Activated B cell treated with CpG ODN at 0.5 μM for 24 hours (primary cell): ENCODE measurements at regions not wholly inside any gene's neighbourhood (a gene's known extent, or its start where the extent isn't known, plus 50 kb on each side); places are given as distances from the start of the nearest gene placed in this dataset.

Experiments
- ATAC-seq: fragments of 200-7000 bp; cut with Tn5 transposase; one replicate; pipeline ENCODE4 v1.10.0; 2021; ENCODE audit warnings: low read depth, mild to moderate bottlenecking, moderate library complexity
- CTCF ChIA-PET: fragments of 350-600 bp; sonication (Branson Sonifier 250); formaldehyde crosslinking; loops from one replicate; lab custom pipeline; 2021; ENCODE audit warnings: antibody characterized with exemption; lab: Charles Lee
- POLR2A ChIA-PET: fragments of 350-600 bp; sonication (Branson Sonifier 250); formaldehyde crosslinking; loops from one replicate; lab custom pipeline; 2021; ENCODE audit warnings: antibody characterized with exemption; lab: Charles Lee
- DNase-seq: peaks from one replicate; pipeline ENCODE4 v3.0.0; 2022
- H3K27ac Mint-ChIP-seq: one replicate; pipeline ENCODE4 v1.8.0; 2020; ENCODE audit warnings: mixed read lengths
- H3K27me3 Mint-ChIP-seq: one replicate; pipeline ENCODE4 v1.8.0; 2021; ENCODE audit warnings: mixed read lengths
- H3K36me3 Mint-ChIP-seq: one replicate; pipeline ENCODE4 v1.8.0; 2021; ENCODE audit warnings: low read depth, mixed read lengths
- H3K4me1 Mint-ChIP-seq: one replicate; pipeline ENCODE4 v1.8.0; 2021; ENCODE audit warnings: mixed read lengths
- H3K4me3 Mint-ChIP-seq: one replicate; pipeline ENCODE4 v1.8.0; 2020; ENCODE audit warnings: mild to moderate bottlenecking, mixed read lengths
- H3K9me3 Mint-ChIP-seq: one replicate; pipeline ENCODE4 v1.8.0; 2020; ENCODE audit warnings: mixed read lengths
- CTCF ChIP-seq: fragments of 200-600 bp; IDR thresholded peaks from one replicate; pipeline ENCODE4 v1.8.0; 2022; ENCODE audit warnings: antibody characterized with exemption, mild to moderate bottlenecking
- intact Hi-C: fragments of 100-400 bp; cut with micrococcal nuclease; formaldehyde crosslinking; loops from one replicate; pipeline ENCODE4 v1.15.1; 2024

GRCh38 chr2:601387-601698 lies 75.9 kb downstream of the TMEM18 start:
- no peak overlapping the region for H3K4me3 Mint-ChIP-seq
- ATAC-seq (no peak), DNase-seq (no peak)
- intact Hi-C loops, result no loop called here
- no peaks in the 10 kb centered on the region for H3K4me1 Mint-ChIP-seq
- no peaks in the 10 kb centered on the region for H3K36me3 Mint-ChIP-seq
- ChIA-PET CTCF (no interaction called here), POLR2A (no interaction called here)
- no peak overlapping the region for H3K27ac Mint-ChIP-seq
- TF ChIP-seq CTCF, result no peak
- H3K27me3 Mint-ChIP-seq, result no peaks in the 10 kb centered on the region
- H3K9me3 Mint-ChIP-seq, result no peaks in the 10 kb centered on the region

DNA sequence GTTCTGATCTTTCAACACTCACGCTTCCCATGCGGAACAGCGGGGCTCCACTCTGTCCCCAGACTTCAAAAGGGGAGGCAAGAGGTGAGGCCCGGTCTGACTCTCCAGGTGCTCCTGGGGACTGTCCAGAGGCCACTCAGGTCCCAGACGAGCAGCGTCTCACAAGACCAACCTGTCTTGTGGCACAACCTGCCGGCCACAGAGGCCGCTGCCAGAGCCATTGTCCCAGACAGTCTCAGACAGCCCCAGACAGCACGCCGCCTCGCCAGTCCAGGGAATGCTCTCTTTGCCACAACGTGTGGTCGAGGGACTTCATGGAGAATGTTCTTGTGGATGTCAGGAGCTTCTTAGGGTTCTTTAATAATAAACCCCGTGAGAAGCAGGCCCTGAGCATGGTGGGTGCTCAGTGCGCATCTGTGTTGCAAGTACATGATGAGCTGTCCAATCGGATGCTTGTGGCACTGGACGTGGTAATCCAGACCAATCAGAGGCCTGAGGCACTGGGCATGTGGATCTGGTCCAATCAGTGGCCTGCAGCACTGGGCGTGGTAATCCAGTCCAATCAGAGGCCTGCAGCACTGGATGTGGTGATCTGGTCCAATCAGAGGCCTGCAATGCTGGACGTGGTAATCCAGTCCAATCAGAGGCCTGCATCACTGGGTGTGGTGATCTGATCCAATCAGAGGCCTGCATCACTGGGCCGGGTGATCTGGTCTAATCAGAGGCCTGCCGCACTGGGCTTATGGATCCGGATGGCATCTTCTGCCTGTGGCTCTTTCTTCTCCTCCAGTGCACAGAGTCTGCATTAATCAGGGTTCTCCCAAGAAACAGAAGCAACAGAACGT lies 76.4 kb downstream of the TMEM18 start:
- Mint-ChIP-seq H3K4me1 (no peaks in the 10 kb centered on the region), H3K36me3 (no peaks in the 10 kb centered on the region), H3K27me3 (no peaks in the 10 kb centered on the region), H3K9me3 (no peaks in the 10 kb centered on the region), H3K27ac (no peak overlapping the region), H3K4me3 (no peak overlapping the region)
- DNase-seq (no peak), ATAC-seq (no peak)
- ChIA-PET POLR2A (no interaction called here), CTCF (no interaction called here)
- intact Hi-C loops, result no loop called here
- TF ChIP-seq CTCF, result no peak

DNA sequence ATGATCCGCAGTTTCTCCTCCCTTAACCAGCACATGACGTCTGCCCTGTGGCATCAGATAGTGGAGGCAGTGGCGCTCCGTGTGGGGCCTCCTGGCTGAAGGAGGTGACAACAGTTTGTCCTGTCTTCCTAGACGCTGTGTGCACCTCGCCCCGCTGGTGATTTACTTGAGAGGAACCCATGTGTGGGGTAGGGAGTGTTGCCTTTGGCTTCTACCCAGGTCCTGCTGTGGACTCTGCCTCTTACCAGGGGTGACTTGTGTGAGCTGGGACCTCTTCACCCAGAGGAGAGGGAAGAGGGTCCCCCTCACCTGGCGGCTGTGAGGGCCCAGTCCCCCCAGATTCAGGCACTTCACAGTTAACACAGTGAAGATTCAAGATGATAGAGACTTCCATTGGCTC lies 77.6 kb downstream of the TMEM18 start:
- intact Hi-C loops, result no loop called here
- no peaks in the 10 kb centered on the region for H3K4me1 Mint-ChIP-seq
- ATAC-seq (no peak), DNase-seq (no peak)
- H3K27ac Mint-ChIP-seq, result no peak overlapping the region
- CTCF ChIA-PET, result no interaction called here
- TF ChIP-seq CTCF, result no peak
- no peak overlapping the region for H3K4me3 Mint-ChIP-seq
- POLR2A ChIA-PET, result no interaction called here
- H3K27me3 Mint-ChIP-seq, result no peaks in the 10 kb centered on the region
- H3K36me3 Mint-ChIP-seq, result no peaks in the 10 kb centered on the region
- no peaks in the 10 kb centered on the region for H3K9me3 Mint-ChIP-seq

- ChIA-PET POLR2A (no interaction called here), CTCF (no interaction called here)
- ATAC-seq (no peak), DNase-seq (no peak)
- H3K4me3 Mint-ChIP-seq, result no peak overlapping the region
- intact Hi-C loops, result no loop called here
- no peaks in the 10 kb centered on the region for H3K36me3 Mint-ChIP-seq
- H3K27me3 Mint-ChIP-seq, result no peaks in the 10 kb centered on the region
- H3K4me1 Mint-ChIP-seq, result no peaks in the 10 kb centered on the region
- H3K27ac Mint-ChIP-seq, result no peak overlapping the region
- H3K9me3 Mint-ChIP-seq, result no peaks in the 10 kb centered on the region
- no peak for TF ChIP-seq CTCF
Observed at GRCh38 chr2:598058-598802, 79.0 kb downstream of the TMEM18 start.

GRCh38 chr2:595831-596592 lies 81.2 kb downstream of the TMEM18 start:
- H3K27me3 Mint-ChIP-seq, result no peaks in the 10 kb centered on the region
- no peak for ATAC-seq
- intact Hi-C loops, result no loop called here

More at GRCh38 chr2:595831-596592, 81.2 kb downstream of the TMEM18 start:
- Mint-ChIP-seq H3K4me3 (no peak overlapping the region), H3K4me1 (no peaks in the 10 kb centered on the region), H3K9me3 (no peaks in the 10 kb centered on the region), H3K36me3 (no peaks in the 10 kb centered on the region), H3K27ac (no peak overlapping the region)
- ChIA-PET POLR2A (no interaction called here), CTCF (no interaction called here)
- no peak for DNase-seq
- TF ChIP-seq CTCF, result no peak
